ENCODE measurements at regions not wholly inside any gene's neighbourhood (a gene's known extent, or its start where the extent isn't known, plus 50 kb on each side); places are given as distances from the start of the nearest gene placed in this dataset.

DNA sequence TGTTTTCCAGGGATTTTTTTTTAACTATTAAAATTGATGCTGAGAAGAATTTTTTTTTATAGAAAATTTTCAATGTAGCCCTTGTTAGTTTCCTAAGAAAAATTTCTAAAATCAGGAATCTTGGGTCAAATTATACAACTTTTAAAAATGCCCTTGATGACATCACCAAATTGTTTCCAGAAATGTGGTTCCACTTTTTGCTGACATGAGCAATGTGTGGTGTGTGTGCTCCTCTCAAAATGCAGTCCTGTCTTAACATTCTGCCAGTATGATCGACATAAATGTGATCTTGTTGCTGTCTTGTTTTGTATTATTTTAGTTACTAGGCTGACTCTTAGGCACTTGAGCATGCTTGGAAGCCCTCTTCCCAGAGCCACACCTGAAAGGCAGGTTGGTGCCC lies 89.7 kb upstream of the ST6GAL2 start (continued):
- TF ChIP-seq, protein P1, sequence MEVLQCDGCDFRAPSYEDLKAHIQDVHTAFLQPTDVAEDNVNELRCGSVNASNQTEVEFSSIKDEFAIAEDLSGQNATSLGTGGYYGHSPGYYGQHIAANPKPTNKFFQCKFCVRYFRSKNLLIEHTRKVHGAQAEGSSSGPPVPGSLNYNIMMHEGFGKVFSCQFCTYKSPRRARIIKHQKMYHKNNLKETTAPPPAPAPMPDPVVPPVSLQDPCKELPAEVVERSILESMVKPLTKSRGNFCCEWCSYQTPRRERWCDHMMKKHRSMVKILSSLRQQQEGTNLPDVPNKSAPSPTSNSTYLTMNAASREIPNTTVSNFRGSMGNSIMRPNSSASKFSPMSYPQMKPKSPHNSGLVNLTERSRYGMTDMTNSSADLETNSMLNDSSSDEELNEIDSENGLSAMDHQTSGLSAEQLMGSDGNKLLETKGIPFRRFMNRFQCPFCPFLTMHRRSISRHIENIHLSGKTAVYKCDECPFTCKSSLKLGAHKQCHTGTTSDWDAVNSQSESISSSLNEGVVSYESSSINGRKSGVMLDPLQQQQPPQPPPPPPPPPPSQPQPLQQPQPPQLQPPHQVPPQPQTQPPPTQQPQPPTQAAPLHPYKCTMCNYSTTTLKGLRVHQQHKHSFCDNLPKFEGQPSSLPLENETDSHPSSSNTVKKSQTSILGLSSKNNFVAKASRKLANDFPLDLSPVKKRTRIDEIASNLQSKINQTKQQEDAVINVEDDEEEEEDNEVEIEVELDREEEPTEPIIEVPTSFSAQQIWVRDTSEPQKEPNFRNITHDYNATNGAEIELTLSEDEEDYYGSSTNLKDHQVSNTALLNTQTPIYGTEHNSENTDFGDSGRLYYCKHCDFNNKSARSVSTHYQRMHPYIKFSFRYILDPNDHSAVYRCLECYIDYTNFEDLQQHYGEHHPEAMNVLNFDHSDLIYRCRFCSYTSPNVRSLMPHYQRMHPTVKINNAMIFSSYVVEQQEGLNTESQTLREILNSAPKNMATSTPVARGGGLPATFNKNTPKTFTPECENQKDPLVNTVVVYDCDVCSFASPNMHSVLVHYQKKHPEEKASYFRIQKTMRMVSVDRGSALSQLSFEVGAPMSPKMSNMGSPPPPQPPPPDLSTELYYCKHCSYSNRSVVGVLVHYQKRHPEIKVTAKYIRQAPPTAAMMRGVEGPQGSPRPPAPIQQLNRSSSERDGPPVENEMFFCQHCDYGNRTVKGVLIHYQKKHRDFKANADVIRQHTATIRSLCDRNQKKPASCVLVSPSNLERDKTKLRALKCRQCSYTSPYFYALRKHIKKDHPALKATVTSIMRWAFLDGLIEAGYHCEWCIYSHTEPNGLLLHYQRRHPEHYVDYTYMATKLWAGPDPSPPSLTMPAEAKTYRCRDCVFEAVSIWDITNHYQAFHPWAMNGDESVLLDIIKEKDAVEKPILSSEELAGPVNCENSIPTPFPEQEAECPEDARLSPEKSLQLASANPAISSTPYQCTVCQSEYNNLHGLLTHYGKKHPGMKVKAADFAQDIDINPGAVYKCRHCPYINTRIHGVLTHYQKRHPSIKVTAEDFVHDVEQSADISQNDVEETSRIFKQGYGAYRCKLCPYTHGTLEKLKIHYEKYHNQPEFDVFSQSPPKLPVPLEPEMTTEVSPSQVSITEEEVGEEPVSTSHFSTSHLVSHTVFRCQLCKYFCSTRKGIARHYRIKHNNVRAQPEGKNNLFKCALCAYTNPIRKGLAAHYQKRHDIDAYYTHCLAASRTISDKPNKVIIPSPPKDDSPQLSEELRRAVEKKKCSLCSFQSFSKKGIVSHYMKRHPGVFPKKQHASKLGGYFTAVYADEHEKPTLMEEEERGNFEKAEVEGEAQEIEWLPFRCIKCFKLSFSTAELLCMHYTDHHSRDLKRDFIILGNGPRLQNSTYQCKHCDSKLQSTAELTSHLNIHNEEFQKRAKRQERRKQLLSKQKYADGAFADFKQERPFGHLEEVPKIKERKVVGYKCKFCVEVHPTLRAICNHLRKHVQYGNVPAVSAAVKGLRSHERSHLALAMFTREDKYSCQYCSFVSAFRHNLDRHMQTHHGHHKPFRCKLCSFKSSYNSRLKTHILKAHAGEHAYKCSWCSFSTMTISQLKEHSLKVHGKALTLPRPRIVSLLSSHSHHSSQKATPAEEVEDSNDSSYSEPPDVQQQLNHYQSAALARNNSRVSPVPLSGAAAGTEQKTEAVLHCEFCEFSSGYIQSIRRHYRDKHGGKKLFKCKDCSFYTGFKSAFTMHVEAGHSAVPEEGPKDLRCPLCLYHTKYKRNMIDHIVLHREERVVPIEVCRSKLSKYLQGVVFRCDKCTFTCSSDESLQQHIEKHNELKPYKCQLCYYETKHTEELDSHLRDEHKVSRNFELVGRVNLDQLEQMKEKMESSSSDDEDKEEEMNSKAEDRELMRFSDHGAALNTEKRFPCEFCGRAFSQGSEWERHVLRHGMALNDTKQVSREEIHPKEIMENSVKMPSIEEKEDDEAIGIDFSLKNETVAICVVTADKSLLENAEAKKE (CRISPR knock-in tag; IDR thresholded peaks at IDR 0.05) = no peak
- no peak for TF ChIP-seq ZNF114 (CRISPR knock-in tag; IDR thresholded peaks at IDR 0.05)

DNA sequence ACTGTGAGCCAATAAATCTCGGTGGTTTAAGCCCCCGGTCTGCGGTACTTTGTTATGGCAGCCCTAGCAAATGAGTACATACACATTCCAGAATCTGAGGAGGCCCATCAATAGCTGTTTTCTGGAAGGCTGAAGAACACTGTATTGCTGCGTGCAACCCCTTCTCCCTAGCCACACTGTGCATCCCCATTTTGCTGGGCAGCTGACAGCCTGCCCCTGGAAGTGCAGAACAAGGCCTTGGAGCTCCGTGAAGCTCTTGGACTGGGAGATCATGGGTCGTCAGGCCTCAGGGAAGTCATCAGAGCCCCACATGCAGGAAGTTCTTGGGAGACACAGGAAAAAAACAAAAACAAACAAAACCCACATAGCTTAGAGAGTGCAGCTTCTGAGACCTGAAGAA lies 90.6 kb upstream of the ST6GAL2 start:
- Histone ChIP-seq H4K20me1 (replicated peaks; ENCODE audit: insufficient read depth) (no peaks in the 10 kb centered on the region), H3K79me2 (replicated peaks; ENCODE audit: insufficient read depth) (no peaks in the 10 kb centered on the region), H3K4me3 (no peak overlapping the region), H2AFZ (peak overlapping the region; percentile 47; the same call in 1 of the 2 replicates), H3K36me3 (ENCODE audit: insufficient read depth) (no peaks in the 10 kb centered on the region), H3K27me3 (ENCODE audit: insufficient read depth) (no peaks in the 10 kb centered on the region), H3K4me2 (no peak overlapping the region), H3K27ac (ENCODE audit: low read depth) (no peak overlapping the region), H3K9me2 (ENCODE audit: insufficient read depth) (peaks cover 3% of the 10 kb centered on the region; the same call in 1 of the 2 replicates), H3F3A (replicated peaks; ENCODE audit: low read depth) (no peaks in the 10 kb centered on the region), H3K4me1 (ENCODE audit: insufficient read depth) (no peaks in the 10 kb centered on the region)
- Mint-ChIP-seq H3K4me3 (no peak overlapping the region), H3K36me3 (ENCODE audit: low read depth) (no peaks in the 10 kb centered on the region), H3K9me3 (no peaks in the 10 kb centered on the region), H3K27me3 (ENCODE audit: insufficient read depth, low read depth, poor library complexity) (peaks cover 4% of the 10 kb centered on the region), H3K4me1 (no peaks in the 10 kb centered on the region), H3K27ac (no peak overlapping the region)
- DNase-seq (ENCODE audit: low spot score) (no peak), ATAC-seq (no peak)
- TF ChIP-seq ZNF331 (CRISPR knock-in tag; IDR thresholded peaks at IDR 0.05; ENCODE audit: low read depth) (no peak), ETS1 (IDR thresholded peaks at IDR 0.05) (no peak), ZNF114 (CRISPR knock-in tag; IDR thresholded peaks at IDR 0.05) (no peak), EZH2phosphoT487 (IDR thresholded peaks at IDR 0.05; ENCODE audit: unreplicated experiment) (no peak), POLR2AphosphoS5 (IDR thresholded peaks at IDR 0.05; ENCODE audit: low read depth) (no peak), STAT1 (IDR thresholded peaks at IDR 0.05; ENCODE audit: unreplicated experiment) (no peak), CREB1 (CRISPR knock-in tag; IDR thresholded peaks at IDR 0.05; ENCODE audit: low read depth) (no peak)
- TF ChIP-seq, protein P1 (CRISPR knock-in tag; IDR thresholded peaks at IDR 0.05) = no peak
